Right renal cortex interstitium (tissue), 3 donors: ENCODE measurements at regions not wholly inside any gene's neighbourhood (a gene's known extent, or its start where the extent isn't known, plus 50 kb on each side); places are given as distances from the start of the nearest gene placed in this dataset.
A peak's percentile ranks its signal among the peaks of the same experiment; 100 is the strongest.

Experiments used
- DNase-seq, 3 donors: peaks; one replicate each; pipeline ENCODE4 v3.0.0-alpha.2; 2013; ENCODE audit warnings: low read depth in 3 of 3, low spot score in 2 of 3

DNA sequence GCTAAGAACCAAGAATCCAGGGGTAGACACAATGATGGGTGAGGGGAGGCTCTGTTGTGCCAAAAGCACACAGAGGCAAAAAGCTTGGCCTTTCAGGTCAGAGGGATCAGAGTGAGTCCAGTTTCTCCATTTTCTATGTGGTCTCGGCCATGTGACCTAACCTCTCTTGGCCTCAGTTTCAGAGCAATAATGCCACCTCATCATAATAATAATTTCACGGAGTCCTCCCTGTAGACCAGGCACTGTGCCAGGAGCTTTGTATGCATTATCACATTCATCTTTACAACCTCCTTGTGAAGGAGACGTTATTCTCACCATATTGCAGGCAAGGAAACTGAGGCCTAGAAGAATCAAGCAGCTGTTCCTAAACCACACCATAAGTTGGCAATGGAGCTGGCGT lies 120.2 kb downstream of the WT1 start:
- DNase-seq, result no peak

DNA sequence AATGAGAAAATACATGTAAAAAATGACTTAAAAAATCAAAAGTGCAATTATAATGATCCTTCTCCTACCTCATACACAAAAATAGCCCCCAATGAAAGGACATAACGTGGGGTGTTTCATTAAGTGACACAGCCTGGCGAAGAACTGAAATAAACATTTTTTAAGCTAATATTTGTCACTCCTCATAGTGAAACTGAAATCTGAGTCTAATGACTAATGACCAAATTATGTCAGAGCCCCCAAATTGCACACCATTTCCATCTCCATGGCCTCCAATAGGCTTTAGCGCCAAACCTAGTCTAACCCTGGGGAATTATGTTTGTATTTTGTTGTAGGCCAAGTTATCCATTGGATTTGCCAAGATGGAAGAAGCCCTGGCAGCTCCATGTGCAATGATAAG lies 119.1 kb downstream of the WT1 start:
- no peak for DNase-seq

DNA sequence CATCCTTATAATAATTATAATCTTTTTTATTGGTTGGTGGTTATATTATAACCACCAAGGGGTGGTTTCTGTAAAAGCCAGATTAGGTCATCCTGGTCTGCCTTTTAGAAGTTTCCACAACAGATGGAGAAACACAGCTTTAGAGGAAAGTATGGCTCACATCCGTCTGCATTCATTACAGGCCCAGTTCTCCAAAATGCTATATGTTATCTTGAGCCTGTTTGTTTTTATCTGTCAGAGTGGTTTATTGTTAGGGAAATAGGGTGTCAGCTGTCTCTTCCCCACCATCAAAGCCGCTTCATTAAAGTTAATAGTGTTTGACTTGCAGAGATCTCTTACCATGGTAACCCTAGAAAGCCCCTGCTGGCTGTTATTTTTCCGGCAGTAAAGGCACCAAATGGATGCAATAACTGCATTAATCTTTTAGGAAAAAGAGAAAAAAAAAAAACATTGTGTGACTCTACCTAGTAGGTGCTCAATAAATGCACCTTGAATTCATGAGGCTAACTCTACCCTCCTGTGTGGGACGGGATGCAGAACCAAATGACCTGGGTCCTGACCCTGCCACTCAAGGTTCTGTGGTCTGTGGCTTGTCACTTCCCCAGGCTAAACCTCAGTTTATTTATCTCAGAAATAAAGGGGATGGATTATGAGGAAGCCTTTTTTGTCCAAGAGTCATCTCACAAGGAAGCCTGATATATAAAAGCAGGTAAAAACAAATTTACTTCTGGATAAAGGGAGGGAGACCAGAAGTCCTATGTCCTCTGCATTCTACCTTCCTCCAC lies 118.3 kb downstream of the WT1 start:
- peak in 1 of 3 donors; percentile 70 for DNase-seq

DNA sequence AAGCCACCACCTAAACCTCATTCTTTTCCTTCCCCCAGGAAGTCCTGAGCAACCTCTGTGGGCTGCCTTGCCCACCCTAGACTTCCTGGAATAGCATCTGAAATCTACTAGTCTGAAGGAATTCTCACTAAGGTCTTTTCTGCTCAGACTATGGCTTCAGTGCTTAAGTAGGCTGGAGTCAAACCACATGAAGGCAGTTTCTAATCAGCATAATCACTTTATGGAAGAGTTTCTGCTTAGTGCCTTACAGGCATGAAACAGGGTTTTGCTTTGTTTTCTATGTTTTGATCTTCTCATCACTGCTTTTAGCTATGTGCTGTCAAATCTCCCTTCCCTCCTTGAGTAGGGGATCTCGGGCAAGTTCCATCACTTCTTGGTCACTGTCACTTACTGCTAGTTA lies 117.7 kb downstream of the WT1 start:
- DNase-seq, result no peak

DNA sequence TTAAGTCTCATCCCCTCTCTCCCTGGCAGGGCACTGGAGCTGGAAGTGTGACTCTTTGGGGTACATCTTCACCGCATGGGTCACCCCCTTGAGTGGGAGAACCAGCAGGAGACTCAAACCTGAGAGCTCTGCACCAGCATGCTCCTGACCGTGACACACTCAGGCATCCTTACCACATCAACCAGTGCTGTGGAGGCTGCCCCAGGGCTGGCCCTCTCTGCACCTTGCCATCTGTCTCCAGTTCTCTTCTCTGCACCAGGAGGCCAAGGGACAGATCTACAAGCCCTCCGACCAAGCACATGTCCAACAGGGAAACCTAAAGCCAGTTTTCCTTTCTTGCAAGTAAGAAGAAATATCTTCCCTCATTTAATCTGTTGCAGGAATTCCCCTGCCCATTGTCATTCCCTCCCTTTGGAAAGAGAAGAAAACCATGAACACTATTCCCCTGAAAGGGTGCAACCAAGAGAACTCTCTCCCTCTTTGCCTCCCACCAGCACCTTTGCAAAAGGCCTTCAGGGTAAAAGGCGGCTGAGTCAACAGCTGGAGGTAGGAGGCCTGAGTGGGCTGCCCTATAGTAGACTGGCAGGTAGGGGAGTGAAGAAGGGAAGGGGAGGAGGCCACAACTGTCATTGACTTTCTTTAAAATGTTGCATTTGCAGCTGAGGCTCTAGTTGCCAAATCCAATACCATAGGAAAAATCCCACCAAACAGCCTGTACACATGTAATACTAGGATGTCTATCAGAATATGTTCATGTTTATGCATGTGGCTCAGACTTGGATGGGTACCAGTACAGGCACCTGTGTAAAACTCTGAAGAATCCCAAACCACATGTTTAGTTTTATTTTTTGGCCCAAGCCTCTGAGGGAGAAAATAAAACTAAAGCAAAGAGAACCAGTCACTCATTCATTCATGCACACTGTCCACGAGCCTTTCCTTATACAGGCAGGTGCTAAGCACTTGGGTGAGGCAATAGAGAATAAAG lies 117.0 kb downstream of the WT1 start:
- no peak for DNase-seq

DNA sequence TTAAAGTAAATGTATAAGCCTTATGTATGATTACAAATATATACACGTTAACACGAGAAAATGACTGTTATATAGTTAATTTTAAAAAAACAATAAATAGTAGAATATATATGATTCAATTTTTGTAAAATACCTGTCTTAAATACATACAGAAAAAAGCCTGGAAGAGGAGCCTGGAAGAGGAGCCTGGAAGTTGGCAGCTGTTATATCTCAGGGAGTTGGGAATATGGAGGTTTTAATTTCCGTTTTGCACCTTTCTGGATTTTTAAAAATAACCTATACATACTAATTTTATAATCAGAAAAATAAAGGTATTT lies 111.6 kb downstream of the WT1 start:
- no peak for DNase-seq

DNA sequence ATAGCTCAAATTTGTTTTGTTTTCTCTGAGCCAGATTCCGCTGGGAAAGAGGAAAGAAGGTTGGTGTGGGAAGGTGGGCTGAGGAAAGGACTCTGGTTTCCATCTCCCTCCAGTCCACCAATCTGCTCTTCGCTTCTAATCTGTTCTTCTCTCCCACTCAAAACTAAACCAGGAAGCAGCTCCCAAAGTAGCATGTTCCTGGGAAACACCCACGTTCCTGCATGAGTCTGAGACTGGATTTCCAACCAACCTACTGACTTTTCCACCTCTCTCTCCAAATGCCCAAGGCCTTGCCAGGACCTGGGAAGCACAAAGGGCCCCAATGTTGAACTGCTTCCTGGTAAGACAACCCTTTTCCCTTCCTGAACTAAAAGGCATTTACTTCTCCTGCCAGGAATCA lies 110.2 kb downstream of the WT1 start:
- DNase-seq, result no peak

DNA sequence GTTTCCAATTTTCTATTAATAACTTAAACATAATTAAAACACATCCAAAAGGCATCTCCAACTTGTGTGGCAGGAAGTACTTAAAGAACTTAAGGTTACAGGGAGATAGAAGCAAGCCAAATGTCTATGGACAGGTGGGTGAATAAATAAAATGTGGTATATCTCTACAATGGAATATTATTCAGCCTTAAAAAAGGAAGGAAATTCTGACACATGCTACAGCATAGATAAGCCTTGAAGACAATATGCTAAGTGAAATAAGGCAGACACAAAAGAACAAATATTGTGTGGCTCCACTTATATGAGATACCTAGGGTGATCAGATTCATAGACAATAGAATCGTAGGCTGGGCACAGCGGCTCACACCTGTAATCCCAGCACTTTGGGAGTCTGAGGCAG lies 109.6 kb downstream of the WT1 start:
- DNase-seq, result no peak

DNA sequence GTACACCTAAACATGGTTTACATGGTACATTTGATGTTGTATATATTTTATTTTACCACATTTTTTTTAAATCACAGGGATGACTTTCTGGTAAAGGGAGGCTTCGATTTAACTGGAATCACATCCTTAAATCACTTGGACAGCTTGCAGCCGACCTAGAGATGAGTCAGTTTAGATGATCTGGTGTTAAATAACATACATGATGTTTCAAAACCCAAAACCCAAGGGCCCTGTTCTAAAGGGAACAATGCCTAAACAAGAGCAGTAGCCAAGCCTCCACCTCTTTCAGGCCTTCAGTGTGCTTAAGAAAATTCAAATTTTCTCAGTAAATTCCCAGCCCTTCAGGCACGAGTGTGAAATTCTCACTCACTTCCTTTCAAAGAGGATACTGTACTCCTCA lies 108.8 kb downstream of the WT1 start:
- no peak for DNase-seq

DNA sequence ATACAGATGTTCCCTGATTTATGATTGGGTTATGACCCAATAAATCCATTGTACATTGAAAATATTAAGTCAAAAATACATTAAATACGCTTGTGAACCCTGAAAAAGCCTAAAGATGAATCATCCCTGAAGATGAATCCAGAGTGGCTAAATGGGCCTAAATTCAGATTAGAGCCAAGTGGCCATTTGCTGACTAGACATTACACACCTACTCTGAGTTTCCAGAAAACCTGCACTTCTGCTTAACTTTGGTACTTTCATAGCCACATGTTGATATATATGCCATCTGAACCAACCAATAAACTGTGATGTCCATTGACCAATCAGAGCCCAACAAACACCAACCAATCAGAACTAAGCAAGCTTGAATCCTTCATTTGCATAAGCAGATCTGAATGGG lies 106.9 kb downstream of the WT1 start:
- no peak for DNase-seq

DNA sequence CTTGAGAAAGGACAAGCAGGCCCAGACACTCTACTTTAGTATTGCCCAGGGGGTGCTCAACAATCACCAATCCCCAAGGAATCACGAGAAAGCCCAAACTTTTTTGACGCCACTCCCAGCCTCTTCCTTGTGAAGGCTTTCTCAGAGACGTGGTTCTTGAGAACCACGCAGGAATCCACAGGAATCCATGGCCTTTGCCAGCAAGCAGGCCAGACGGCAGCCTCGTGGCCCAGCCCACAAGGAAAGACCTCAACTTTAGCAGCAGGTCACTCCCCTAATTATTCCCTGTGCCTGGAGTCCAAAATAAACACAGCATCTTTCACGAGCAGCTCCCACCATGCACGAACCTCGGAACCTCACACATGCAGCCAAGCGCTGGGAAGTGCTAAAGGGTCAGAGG lies 104.2 kb downstream of the WT1 start:
- no peak for DNase-seq

DNA sequence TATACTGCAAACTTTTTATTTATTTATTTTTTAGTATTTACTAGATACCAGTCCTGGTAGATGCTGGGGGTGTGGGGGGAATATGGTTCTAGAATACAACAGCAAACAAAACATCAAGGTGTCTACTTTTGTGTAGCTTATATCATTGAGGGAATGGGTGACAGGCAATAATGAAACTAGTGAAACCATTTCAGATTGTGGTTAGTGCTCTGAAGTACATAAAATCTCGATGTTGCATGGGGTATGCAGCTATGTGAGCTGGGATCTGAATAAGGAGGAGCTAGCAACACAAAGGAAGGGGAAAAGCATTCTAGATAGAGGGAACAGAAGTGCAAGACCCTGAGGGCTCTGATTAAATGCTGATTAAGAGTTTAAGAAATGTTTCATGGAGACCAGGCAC lies 103.5 kb downstream of the WT1 start:
- DNase-seq, result no peak

DNA sequence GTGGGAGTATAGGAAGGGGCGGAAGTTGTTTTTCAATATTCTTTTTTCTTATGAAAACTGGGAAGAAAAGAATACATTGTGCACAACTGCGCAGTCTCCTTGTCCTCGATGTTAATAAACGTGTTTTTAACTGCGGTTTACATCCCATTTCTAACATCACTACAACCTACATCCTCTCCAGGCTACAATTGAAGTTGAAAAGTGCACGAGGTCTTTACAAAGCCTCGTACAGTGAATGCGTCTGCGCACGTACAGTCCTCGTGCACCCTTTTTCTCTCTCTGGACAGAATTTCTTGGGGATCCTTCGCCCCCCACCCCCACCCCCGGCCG lies 102.4 kb downstream of the WT1 start:
- DNase-seq, result no peak

DNA sequence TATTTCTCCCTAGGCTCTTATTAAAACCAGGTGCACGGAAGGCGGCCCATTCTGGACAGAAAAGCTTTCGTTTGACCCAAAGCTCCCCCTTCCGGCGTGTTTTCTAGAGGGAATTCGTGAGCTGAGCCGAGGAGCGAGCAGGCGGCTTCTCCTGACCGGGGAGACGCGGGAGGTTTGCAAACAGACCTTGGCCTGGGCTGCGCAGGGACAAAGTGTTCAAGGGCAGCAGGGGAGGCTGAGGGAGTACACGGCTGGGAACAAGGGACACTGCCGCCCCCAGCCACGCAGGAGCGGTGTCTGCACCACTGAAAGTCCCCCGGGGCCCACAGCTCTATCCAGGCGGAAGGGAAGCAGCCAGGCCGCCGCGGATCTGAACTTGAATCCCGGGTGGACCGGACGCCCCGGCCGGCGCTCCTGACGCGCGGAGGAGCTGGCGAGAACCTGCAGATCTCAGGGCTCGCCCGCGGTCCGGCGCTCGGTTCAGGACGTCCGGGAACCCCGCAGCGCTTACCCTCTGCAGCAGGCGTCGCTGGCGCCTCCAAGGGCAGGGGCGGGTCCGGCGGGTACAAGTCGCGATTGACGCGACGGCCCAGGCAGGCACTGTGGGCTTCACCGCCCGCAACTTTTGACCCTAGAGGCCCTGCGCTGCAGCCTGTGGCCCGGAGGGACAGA lies 101.9 kb downstream of the WT1 start:
- no peak for DNase-seq

DNA sequence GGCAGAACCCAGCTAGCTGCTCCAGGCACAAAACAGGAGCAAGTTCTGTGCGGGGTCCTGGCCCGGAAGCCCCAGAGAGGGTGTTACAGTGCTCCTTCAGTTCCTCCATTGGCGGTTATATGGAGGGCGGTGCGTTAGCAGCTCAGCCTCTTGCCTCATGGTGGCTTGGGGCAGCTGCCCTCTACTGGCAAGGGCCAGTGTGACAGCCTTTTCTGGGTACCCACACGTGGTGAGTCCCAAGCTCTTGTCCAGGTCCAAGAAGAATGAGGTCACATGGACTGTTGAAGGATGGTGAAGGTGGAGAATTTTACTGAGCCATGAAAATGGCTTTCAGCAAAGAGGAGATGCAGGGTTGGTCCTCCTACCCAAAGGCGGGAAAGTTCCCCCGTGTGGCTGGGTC lies 100.5 kb downstream of the WT1 start:
- DNase-seq, result no peak
